H1 (cell line): ENCODE measurements at regions not wholly inside any gene's neighbourhood (a gene's known extent, or its start where the extent isn't known, plus 50 kb on each side); places are given as distances from the start of the nearest gene placed in this dataset.
A peak's percentile ranks its signal among the peaks of the same experiment; 100 is the strongest.

ENCODE experiments used
- CTCF ChIA-PET: fragments of 300-600 bp; sonication (Branson Sonifier 250); formaldehyde crosslinking; loops from one replicate; lab custom pipeline; 2021; ENCODE audit not compliant: partially characterized antibody; lab: Charles Lee
- POLR2A ChIA-PET: fragments of 300-600 bp; sonication (Branson Sonifier 250); formaldehyde crosslinking; loops from one replicate; lab custom pipeline; 2021; ENCODE audit warnings: inconsistent platforms; ENCODE audit not compliant: partially characterized antibody; lab: Charles Lee
- DNase-seq, 2 experiments: peaks; one replicate each; pipeline versions ENCODE4 v3.0.0 to v3.0.0-alpha.2; 2010 to 2022; ENCODE audit warnings: low spot score in 2 of 2, low read depth in 1 of 2, mixed read lengths in 1 of 2
- FAIRE-seq: peaks from 2 replicates; lab custom pipeline; 2011; peaks lifted over from hg19 to GRCh38; lab: Jason Lieb, UNC
- H2AFZ ChIP-seq: 2 replicates; pipeline ENCODE4 v1.8.1; 2012; ENCODE audit warnings: low read length, inconsistent platforms
- H2AK5ac ChIP-seq: 2 replicates; pipeline ENCODE4 v1.6.1; 2013; ENCODE audit warnings: low read depth, low read length
- H2BK120ac ChIP-seq: replicated peaks from 2 replicates; pipeline ENCODE3; 2013; ENCODE audit warnings: low read depth, low read length, inconsistent platforms
- H2BK12ac ChIP-seq: 2 replicates; pipeline ENCODE4 v1.6.1; 2013; ENCODE audit warnings: low read depth, low read length
- H2BK15ac ChIP-seq: 2 replicates; pipeline ENCODE4 v1.6.1; 2013; ENCODE audit warnings: low read length
- H2BK20ac ChIP-seq: 2 replicates; pipeline ENCODE4 v1.6.1; 2013; ENCODE audit warnings: low read length
- H2BK5ac ChIP-seq: 2 replicates; pipeline ENCODE4 v1.6.1; 2013; ENCODE audit warnings: low read depth, low read length
- H3K14ac ChIP-seq: 2 replicates; pipeline ENCODE4 v1.6.1; 2013; ENCODE audit warnings: inconsistent platforms; ENCODE audit not compliant: insufficient read length
- H3K18ac ChIP-seq: 2 replicates; pipeline ENCODE4 v1.6.1; 2013; ENCODE audit warnings: low read length; ENCODE audit errors: extremely low read depth
- H3K23ac ChIP-seq: 2 replicates; pipeline ENCODE4 v1.6.1; 2013; ENCODE audit warnings: inconsistent platforms; ENCODE audit not compliant: insufficient read length
- H3K23me2 ChIP-seq: 2 replicates; pipeline ENCODE4 v1.6.1; 2013; ENCODE audit warnings: low read depth, low read length
- H3K27ac ChIP-seq: 2 replicates; pipeline ENCODE4 v1.6.1; 2011; ENCODE audit warnings: low read depth, low read length, inconsistent platforms
- H3K27me3 ChIP-seq, 4 experiments: replicated peaks in 1 of 4; 1 replicate in 1 of 4; 2 replicates in 3 of 4; pipeline versions ENCODE4 v1.6.1 to v1.8.1; 2011 to 2013; ENCODE audit warnings: low read length in 3 of 4, mild to moderate bottlenecking in 3 of 4, inconsistent platforms in 2 of 4, mixed read lengths in 2 of 4, moderate library complexity in 1 of 4; ENCODE audit not compliant: control insufficient read depth in 3 of 4, insufficient read depth in 3 of 4; ENCODE audit errors: extremely low read depth in 1 of 4
- H3K36me3 ChIP-seq, 4 experiments: 2 replicates each; pipeline versions ENCODE4 v1.6.1 to v1.8.1; 2011 to 2013; ENCODE audit warnings: mild to moderate bottlenecking in 4 of 4, low read length in 3 of 4, moderate library complexity in 2 of 4, control low read depth in 1 of 4, inconsistent platforms in 1 of 4; ENCODE audit not compliant: insufficient read depth in 4 of 4, control insufficient read depth in 2 of 4
- H3K4ac ChIP-seq: replicated peaks from 2 replicates; pipeline ENCODE3; 2013; ENCODE audit warnings: low read length, low read depth, mixed read lengths, inconsistent platforms; ENCODE audit not compliant: insufficient read length
- H3K4me1 ChIP-seq, 4 experiments: replicated peaks in 1 of 4; 1 replicate in 1 of 4; 2 replicates in 3 of 4; pipeline versions ENCODE4 v1.6.1 to v1.8.1; 2011 to 2013; ENCODE audit warnings: low read length in 3 of 4, inconsistent platforms in 2 of 4, mixed read lengths in 1 of 4; ENCODE audit not compliant: insufficient read depth in 4 of 4, control insufficient read depth in 3 of 4
- H3K4me2 ChIP-seq, 2 experiments: 2 replicates each; pipeline versions ENCODE4 v1.6.1 to v1.8.1; 2011 to 2013; ENCODE audit warnings: low read depth in 2 of 2, low read length in 2 of 2, control low read depth in 1 of 2, inconsistent platforms in 1 of 2, mild to moderate bottlenecking in 1 of 2; ENCODE audit not compliant: insufficient read depth in 1 of 2
- H3K4me3 ChIP-seq, 4 experiments: fragments of 200-600, 300-600 bp in 1 of 4; sonication (generic), shearing (Covaris generic), sonication (Bioruptor Twin) in 1 of 4; 2 replicates each; pipeline versions ENCODE4 v1.5.1 to v1.8.1; 2011 to 2016; ENCODE audit warnings: low read length in 4 of 4, low read depth in 3 of 4, control low read depth in 2 of 4, inconsistent platforms in 2 of 4, mild to moderate bottlenecking in 2 of 4, mixed read lengths in 1 of 4, moderate library complexity in 1 of 4; ENCODE audit not compliant: insufficient read depth in 2 of 4; ENCODE audit errors: extremely low read depth in 1 of 4
- H3K56ac ChIP-seq: replicated peaks from 2 replicates; pipeline ENCODE3; 2013; ENCODE audit warnings: low read depth, mild to moderate bottlenecking, mixed read lengths, low read length, inconsistent platforms; ENCODE audit not compliant: insufficient read length
- H3K79me1 ChIP-seq: 2 replicates; pipeline ENCODE4 v1.6.1; 2013; ENCODE audit warnings: low read depth, low read length, control low read depth
- H3K79me2 ChIP-seq, 2 experiments: 2 replicates each; pipeline versions ENCODE4 v1.6.1 to v1.8.1; 2012 to 2013; ENCODE audit warnings: low read length in 2 of 2, mild to moderate bottlenecking in 2 of 2, inconsistent platforms in 1 of 2; ENCODE audit not compliant: insufficient read depth in 2 of 2, control insufficient read depth in 1 of 2
- H3K9ac ChIP-seq, 4 experiments: replicated peaks in 1 of 4; 1 replicate in 1 of 4; 2 replicates in 3 of 4; pipeline versions ENCODE4 v1.6.1 to v1.8.1; 2011 to 2013; ENCODE audit warnings: low read depth in 3 of 4, low read length in 3 of 4, control low read depth in 2 of 4, mild to moderate bottlenecking in 2 of 4, moderate library complexity in 2 of 4, inconsistent platforms in 1 of 4; ENCODE audit errors: extremely low read depth in 1 of 4
- H3K9me3 ChIP-seq, 2 experiments: 2 replicates each; pipeline versions ENCODE4 v1.6.1 to v1.8.1; 2012 to 2013; ENCODE audit warnings: mild to moderate bottlenecking in 2 of 2, moderate library complexity in 2 of 2, control low read depth in 1 of 2, inconsistent platforms in 1 of 2, low read depth in 1 of 2, low read length in 1 of 2, mixed read lengths in 1 of 2; ENCODE audit not compliant: insufficient read depth in 2 of 2
- H4K20me1 ChIP-seq, 2 experiments: replicated peaks in 1 of 2; 2 replicates each; pipeline versions ENCODE3 to v1.8.1; 2011 to 2013; ENCODE audit warnings: inconsistent platforms in 2 of 2, low read length in 2 of 2, mild to moderate bottlenecking in 1 of 2; ENCODE audit not compliant: insufficient read depth in 2 of 2, control insufficient read depth in 1 of 2
- H4K5ac ChIP-seq: 2 replicates; pipeline ENCODE4 v1.6.1; 2013; ENCODE audit warnings: low read length, low read depth, mixed read lengths, inconsistent platforms; ENCODE audit not compliant: insufficient read length
- H4K8ac ChIP-seq: 2 replicates; pipeline ENCODE4 v1.8.0; 2013; ENCODE audit warnings: mild to moderate bottlenecking, moderate library complexity, low read length, inconsistent platforms; ENCODE audit not compliant: insufficient read depth; ENCODE audit errors: extremely low read depth
- H4K91ac ChIP-seq: replicated peaks from 2 replicates; pipeline ENCODE3; 2013; ENCODE audit warnings: low read length, mixed read lengths, inconsistent platforms; ENCODE audit not compliant: insufficient read length
- HDAC6 ChIP-seq: IDR thresholded peaks from one replicate; pipeline ENCODE4 v1.7.1; 2012; ENCODE audit warnings: low read depth, mild to moderate bottlenecking, inconsistent platforms, low read length, moderate library complexity
- JUND ChIP-seq: IDR thresholded peaks from 2 replicates; pipeline ENCODE4 v1.6.1; 2011; ENCODE audit warnings: mild to moderate bottlenecking, improper control_type of control experiment, low read length
- PHF8 ChIP-seq: fragments of 200-600 bp; sonication (generic); conservative IDR thresholded peaks from 2 replicates; pipeline ENCODE4 v1.7.1; 2012; ENCODE audit warnings: low read depth, mild to moderate bottlenecking, inconsistent platforms, low read length, moderate library complexity
- SAP30 ChIP-seq: fragments of 300-600 bp; sonication (generic); IDR thresholded peaks from 2 replicates; pipeline ENCODE4 v1.7.1; 2012; ENCODE audit warnings: low read length, moderate library complexity, mild to moderate bottlenecking, inconsistent platforms; ENCODE audit not compliant: insufficient read depth, insufficient replicate concordance
- SIN3A ChIP-seq, 2 experiments: IDR thresholded peaks in 1 of 2; conservative IDR thresholded peaks in 1 of 2; 2 replicates each; pipeline ENCODE4 v1.6.1; 2011 to 2012; ENCODE audit warnings: low read length in 2 of 2, improper control_type of control experiment in 1 of 2, low read depth in 1 of 2, mild to moderate bottlenecking in 1 of 2
- SRF ChIP-seq: IDR thresholded peaks from 2 replicates; pipeline ENCODE4 v1.6.1; 2011; ENCODE audit warnings: mild to moderate bottlenecking, low read depth, low read length, moderate library complexity
- ZNF274 ChIP-seq: IDR thresholded peaks from 2 replicates; pipeline ENCODE4 v1.7.0; 2012; ENCODE audit warnings: low read length, borderline replicate concordance; ENCODE audit errors: extremely low read depth
- WGBS, 2 experiments: shearing (Covaris generic) in 1 of 2; methylation state at CpG; one replicate each; pipeline versions ENCODE4 v1.1.6 to v1.1.7; 2013 to 2015; ENCODE audit warnings: low lambda C conversion rate in 2 of 2, mixed read lengths in 2 of 2, inconsistent platforms in 1 of 2, low coverage in 1 of 2, missing lambda C conversion rate in 1 of 2; ENCODE audit not compliant: insufficient replicate concordance in 2 of 2, insufficient coverage in 1 of 2, insufficient read length in 1 of 2; ENCODE audit errors: extremely low coverage in 1 of 2, missing lambda C conversion rate in 1 of 2; 5-methylcytosine and 5-hydroxymethylcytosine counted together

- Histone ChIP-seq H4K91ac (no peak overlapping the region), H3K4ac (no peak overlapping the region), H3K27me3 (no peaks in the 10 kb centered on the region)
- WGBS, 2 experiments, result 67% methylated on average over 6 of the region's 6 CpGs; no CpG with 5 or more reads in 1 of the 2 experiments
- TF ChIP-seq HDAC6, result no peak
- TF ChIP-seq PHF8, result no peak
- TF ChIP-seq ZNF274, result no peak
- no peak for TF ChIP-seq SIN3A (conservative IDR thresholded peaks at IDR 0.05 in 1 of 2, IDR thresholded peaks at IDR 0.05 in 1 of 2; ENCODE audit: low read depth in 1 of 2, low read length in 2 of 2)
- TF ChIP-seq JUND, result no peak
- no peak for TF ChIP-seq SAP30
- TF ChIP-seq SRF, result no peak
- TF ChIP-seq, all 59 proteins: peak for 0
- Histone ChIP-seq H3K4me2 (peak overlapping the region; percentile 16 to 48; a peak in 1 of 4 replicates), H2AFZ (no peak overlapping the region), H3K9me3 (no peaks in the 10 kb centered on the region), H2BK120ac (peak overlapping the region; percentile 10), H3K14ac (no peak overlapping the region), H2BK15ac (no peak overlapping the region), H3K79me1 (no peaks in the 10 kb centered on the region), H3K9ac (no peak overlapping the region), H3K79me2 (no peaks in the 10 kb centered on the region), H3K27ac (no peak overlapping the region), H2BK20ac (no peak overlapping the region), H3K36me3 (no peaks in the 10 kb centered on the region), H2AK5ac (no peak overlapping the region), H3K4me1 (peaks cover 0 to 14% (median 5%) of the 10 kb centered on the region in 4 experiments), H2BK12ac (no peak overlapping the region), H4K8ac (no peak overlapping the region), H3K23ac (no peak overlapping the region), H4K5ac (no peak overlapping the region), H3K23me2 (no peaks in the 10 kb centered on the region), H2BK5ac (no peak overlapping the region), H3K18ac (no peak overlapping the region), H4K20me1 (no peaks in the 10 kb centered on the region), H3K56ac (no peak overlapping the region), H3K4me3 (no peak overlapping the region)
- CTCF ChIA-PET, result interaction anchor here (1.1 kb wide), 1 partner anchor 56 kb away, joined by 3 read pairs; no protein-coding TSS in a partner anchor
- POLR2A ChIA-PET, result no interaction called here
- DNase-seq (no peak), FAIRE-seq (no peak)
Measured at GRCh38 chr12:66804563-66804974, 125.7 kb upstream of the GRIP1 start.
